ENCODE measurements at regions not wholly inside any gene's neighbourhood (a gene's known extent, or its start where the extent isn't known, plus 50 kb on each side); places are given as distances from the start of the nearest gene placed in this dataset.

DNA sequence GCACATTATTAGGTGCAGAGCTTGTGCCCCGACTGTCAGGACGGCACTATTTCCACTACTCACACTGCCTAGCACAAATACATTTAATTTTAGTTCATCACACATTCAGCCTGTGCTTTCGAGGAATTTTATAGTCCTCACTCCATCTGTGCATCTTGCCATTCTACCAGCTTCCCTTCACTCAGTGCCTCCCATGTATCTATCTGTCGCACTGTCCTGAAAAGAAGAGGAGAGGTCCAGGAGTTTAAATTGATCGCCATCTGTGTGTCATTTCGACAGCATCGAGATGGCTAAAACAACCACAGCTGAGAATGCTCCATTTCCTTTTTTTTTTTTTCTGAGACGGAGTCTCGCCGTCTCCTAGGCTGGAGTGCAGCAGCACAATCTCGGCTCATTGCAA lies 97.6 kb upstream of the FOXN3 start:
- H3K27me3 Mint-ChIP-seq: no peaks in the 10 kb centered on the region
- peaks cover 38% of the 10 kb centered on the region for H3K4me1 Mint-ChIP-seq
- Histone ChIP-seq H3K36me3 (replicated peaks in 1 of 2; ENCODE audit: control extremely low read depth in 1 of 2, control insufficient read depth in 1 of 2, extremely low read depth in 1 of 2, insufficient read depth in 2 of 2, low read length in 1 of 2) (peaks cover 0 to 6% of the 10 kb centered on the region in 2 experiments), H3K27me3 (replicated peaks in 1 of 4; ENCODE audit: control extremely low read depth in 1 of 4, control insufficient read depth in 3 of 4, insufficient read depth in 4 of 4, low read length in 3 of 4) (no peaks in the 10 kb centered on the region), H3K9me3 (ENCODE audit: control extremely low read depth in 1 of 3, control insufficient read depth in 2 of 3, insufficient read depth in 1 of 3, low read length in 2 of 3) (no peaks in the 10 kb centered on the region), H2AFZ (ENCODE audit: insufficient read depth, low read depth, low read length, poor library complexity, severe bottlenecking) (no peak overlapping the region), H3K4me2 (replicated peaks; ENCODE audit: low read depth, low read length, poor library complexity, severe bottlenecking) (no peak overlapping the region), H4K20me1 (ENCODE audit: control insufficient read depth, insufficient read depth, low read length, poor library complexity, severe bottlenecking) (peaks cover 10% of the 10 kb centered on the region), H3K4me3 (ENCODE audit: control extremely low read depth in 1 of 5, extremely low read depth in 1 of 5, insufficient read depth in 1 of 5, low read depth in 2 of 5, low read length in 4 of 5) (no peak overlapping the region), H3K9ac (ENCODE audit: low read length) (no peak overlapping the region), H3K4me1 (ENCODE audit: control insufficient read depth in 2 of 2, insufficient read depth in 2 of 2, low read length in 2 of 2) (peaks cover 17 to 21% of the 10 kb centered on the region in 2 donors), H3K27ac (ENCODE audit: low read length in 2 of 2) (no peak overlapping the region), H3K79me2 (ENCODE audit: control insufficient read depth, insufficient read depth, low read length) (peaks cover 80% of the 10 kb centered on the region)
- no peak overlapping the region for H3K27ac Mint-ChIP-seq
- WGBS (ENCODE audit: insufficient coverage): 94% methylated on average over 7 of the region's 11 CpGs
- no peaks in the 10 kb centered on the region for H3K9me3 Mint-ChIP-seq (ENCODE audit: insufficient read depth)
- CTCF ChIA-PET: interaction anchor here (1.0 kb wide), 1 partner anchor 13 kb away, joined by 3 read pairs; no protein-coding TSS in a partner anchor
- H3K4me3 Mint-ChIP-seq: no peak overlapping the region
- ATAC-seq (ENCODE audit: low read depth) (no peak), DNase-seq (no peak)
- intact Hi-C loops (cut with micrococcal nuclease): loop anchor here (5.0 kb wide), 1 partner anchor 42 kb away; no protein-coding TSS in a partner anchor
- POLR2A ChIA-PET: no interaction called here
- TF ChIP-seq EZH2 (IDR thresholded peaks at IDR 0.05; ENCODE audit: borderline replicate concordance, insufficient read depth, low read depth, low read length, poor library complexity, severe bottlenecking): no peak
- TF ChIP-seq, protein P1, sequence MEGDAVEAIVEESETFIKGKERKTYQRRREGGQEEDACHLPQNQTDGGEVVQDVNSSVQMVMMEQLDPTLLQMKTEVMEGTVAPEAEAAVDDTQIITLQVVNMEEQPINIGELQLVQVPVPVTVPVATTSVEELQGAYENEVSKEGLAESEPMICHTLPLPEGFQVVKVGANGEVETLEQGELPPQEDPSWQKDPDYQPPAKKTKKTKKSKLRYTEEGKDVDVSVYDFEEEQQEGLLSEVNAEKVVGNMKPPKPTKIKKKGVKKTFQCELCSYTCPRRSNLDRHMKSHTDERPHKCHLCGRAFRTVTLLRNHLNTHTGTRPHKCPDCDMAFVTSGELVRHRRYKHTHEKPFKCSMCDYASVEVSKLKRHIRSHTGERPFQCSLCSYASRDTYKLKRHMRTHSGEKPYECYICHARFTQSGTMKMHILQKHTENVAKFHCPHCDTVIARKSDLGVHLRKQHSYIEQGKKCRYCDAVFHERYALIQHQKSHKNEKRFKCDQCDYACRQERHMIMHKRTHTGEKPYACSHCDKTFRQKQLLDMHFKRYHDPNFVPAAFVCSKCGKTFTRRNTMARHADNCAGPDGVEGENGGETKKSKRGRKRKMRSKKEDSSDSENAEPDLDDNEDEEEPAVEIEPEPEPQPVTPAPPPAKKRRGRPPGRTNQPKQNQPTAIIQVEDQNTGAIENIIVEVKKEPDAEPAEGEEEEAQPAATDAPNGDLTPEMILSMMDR (IDR thresholded peaks at IDR 0.05): no peak

DNA sequence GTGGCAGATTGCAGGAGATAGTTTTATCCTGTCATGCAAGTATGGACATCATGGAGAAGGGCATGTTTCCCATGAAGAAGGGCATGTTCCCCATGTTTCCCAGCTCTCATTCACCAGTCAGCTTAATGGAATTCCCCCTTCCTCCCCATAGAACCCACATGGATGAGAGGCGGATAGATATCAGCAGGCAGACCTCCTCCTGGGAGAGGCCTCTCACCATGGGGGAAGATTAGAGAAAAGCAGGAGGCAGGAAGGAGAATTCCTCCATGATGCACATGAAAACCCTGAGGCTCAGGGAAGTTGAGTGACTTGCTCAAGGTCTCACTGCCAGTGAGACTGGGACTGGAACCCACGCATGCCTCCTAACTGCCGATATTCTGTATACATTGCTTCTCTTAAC lies 92.9 kb upstream of the FOXN3 start:
- Histone ChIP-seq H3K9me3 (ENCODE audit: control extremely low read depth in 1 of 3, control insufficient read depth in 2 of 3, insufficient read depth in 1 of 3, low read length in 2 of 3) (no peaks in the 10 kb centered on the region), H3K4me1 (ENCODE audit: control insufficient read depth in 2 of 2, insufficient read depth in 2 of 2, low read length in 2 of 2) (peaks cover 19 to 23% of the 10 kb centered on the region in 2 donors), H3K79me2 (ENCODE audit: control insufficient read depth, insufficient read depth, low read length) (peaks cover 42% of the 10 kb centered on the region), H4K20me1 (ENCODE audit: control insufficient read depth, insufficient read depth, low read length, poor library complexity, severe bottlenecking) (peaks cover 12% of the 10 kb centered on the region), H3K27ac (ENCODE audit: low read length in 2 of 2) (peak overlapping the region; percentile 14 to 77), H2AFZ (ENCODE audit: insufficient read depth, low read depth, low read length, poor library complexity, severe bottlenecking) (peak overlapping the region; percentile 69), H3K4me3 (ENCODE audit: control extremely low read depth in 1 of 5, extremely low read depth in 1 of 5, insufficient read depth in 1 of 5, low read depth in 2 of 5, low read length in 4 of 5) (no peak overlapping the region), H3K36me3 (replicated peaks in 1 of 2; ENCODE audit: control extremely low read depth in 1 of 2, control insufficient read depth in 1 of 2, extremely low read depth in 1 of 2, insufficient read depth in 2 of 2, low read length in 1 of 2) (peaks cover 0 to 4% of the 10 kb centered on the region in 2 experiments), H3K9ac (ENCODE audit: low read length) (no peak overlapping the region), H3K27me3 (replicated peaks in 1 of 4; ENCODE audit: control extremely low read depth in 1 of 4, control insufficient read depth in 3 of 4, insufficient read depth in 4 of 4, low read length in 3 of 4) (no peaks in the 10 kb centered on the region), H3K4me2 (replicated peaks; ENCODE audit: low read depth, low read length, poor library complexity, severe bottlenecking) (peak overlapping the region; percentile 66)
- no peaks in the 10 kb centered on the region for H3K9me3 Mint-ChIP-seq (ENCODE audit: insufficient read depth)
- WGBS (ENCODE audit: insufficient coverage): 90% methylated on average over 2 of the region's 3 CpGs
- H3K27me3 Mint-ChIP-seq: no peaks in the 10 kb centered on the region
- DNase-seq (no peak), ATAC-seq (ENCODE audit: low read depth) (no peak)
- intact Hi-C loops (cut with micrococcal nuclease): loop anchor here (2.0 to 5.0 kb wide), 2 partner anchors 15 to 38 kb away; no protein-coding TSS in a partner anchor
- POLR2A ChIA-PET: interaction anchor here (0.8 kb wide), 1 partner anchor 79 kb away, joined by 3 read pairs; no protein-coding TSS in a partner anchor
- peak overlapping the region; percentile 92 for H3K27ac Mint-ChIP-seq
- CTCF ChIA-PET: interaction anchor here (1.3 kb wide), 1 partner anchor 332 kb away, joined by 4 read pairs; no protein-coding TSS in a partner anchor
- TF ChIP-seq, protein P1 (IDR thresholded peaks at IDR 0.05): no peak
- no peak for TF ChIP-seq EZH2 (IDR thresholded peaks at IDR 0.05; ENCODE audit: borderline replicate concordance, insufficient read depth, low read depth, low read length, poor library complexity, severe bottlenecking)
- H3K4me3 Mint-ChIP-seq: peak overlapping the region; percentile 83
- H3K4me1 Mint-ChIP-seq: peaks cover 41% of the 10 kb centered on the region

Measured in B cell (primary cell).